Fibroblast of skin of back (primary cell): ENCODE measurements at regions not wholly inside any gene's neighbourhood (a gene's known extent, or its start where the extent isn't known, plus 50 kb on each side); places are given as distances from the start of the nearest gene placed in this dataset.
"Not testable (repeated sequence)": the region's sequence is repeated elsewhere in the genome, so short reads cannot be mapped to it uniquely, and the experiment has no call there.

Source experiments
- DNase-seq: peaks from one replicate; pipeline ENCODE4 v3.0.0-alpha.2; 2013

DNA sequence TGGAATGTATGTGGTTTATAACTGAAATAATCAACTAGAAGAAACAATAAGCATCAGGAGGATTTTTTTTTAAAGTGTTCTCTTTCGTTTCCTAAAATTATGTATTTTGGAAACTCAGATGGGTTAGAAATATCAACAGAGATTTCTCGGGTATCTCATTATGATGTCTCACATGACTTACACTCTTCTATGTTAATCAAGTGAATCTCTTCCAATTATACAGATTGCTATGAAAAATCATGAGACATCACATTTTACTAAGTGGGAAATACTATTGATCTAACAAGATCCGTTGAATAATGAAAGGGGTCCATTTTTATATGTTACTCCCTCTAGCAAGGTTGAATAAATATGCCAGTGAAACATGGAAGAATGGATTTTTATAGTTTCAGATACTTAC, 54.7 kb upstream of the NRIP1 start:
- no peak for DNase-seq

DNA sequence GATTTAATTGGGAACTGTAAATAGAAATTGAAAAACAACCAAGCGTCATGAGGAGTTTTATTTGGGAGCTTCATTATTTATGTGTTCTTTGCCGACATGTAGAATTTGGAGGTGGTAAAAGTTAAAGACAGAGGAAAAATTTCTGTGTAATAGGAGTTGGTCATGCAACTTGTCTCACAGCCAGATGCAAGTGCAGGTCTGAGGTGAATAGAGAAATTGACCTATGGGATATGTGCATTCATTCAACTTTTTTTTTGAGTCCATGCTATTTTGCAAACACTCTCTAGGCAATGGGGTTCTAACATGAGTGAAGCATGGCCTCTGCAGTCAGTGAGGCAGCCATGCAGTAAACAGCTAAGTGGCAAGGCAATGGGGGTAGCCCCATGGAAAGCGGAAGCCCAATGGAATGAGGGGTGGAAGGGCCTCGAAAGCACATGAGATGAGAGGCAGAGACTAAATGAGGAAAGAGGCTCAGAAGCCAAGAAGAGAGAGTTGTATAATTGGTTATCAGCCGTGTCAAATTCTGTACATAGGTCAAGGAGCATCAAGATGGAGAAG, 56.4 kb upstream of the NRIP1 start:
- no peak for DNase-seq

DNA sequence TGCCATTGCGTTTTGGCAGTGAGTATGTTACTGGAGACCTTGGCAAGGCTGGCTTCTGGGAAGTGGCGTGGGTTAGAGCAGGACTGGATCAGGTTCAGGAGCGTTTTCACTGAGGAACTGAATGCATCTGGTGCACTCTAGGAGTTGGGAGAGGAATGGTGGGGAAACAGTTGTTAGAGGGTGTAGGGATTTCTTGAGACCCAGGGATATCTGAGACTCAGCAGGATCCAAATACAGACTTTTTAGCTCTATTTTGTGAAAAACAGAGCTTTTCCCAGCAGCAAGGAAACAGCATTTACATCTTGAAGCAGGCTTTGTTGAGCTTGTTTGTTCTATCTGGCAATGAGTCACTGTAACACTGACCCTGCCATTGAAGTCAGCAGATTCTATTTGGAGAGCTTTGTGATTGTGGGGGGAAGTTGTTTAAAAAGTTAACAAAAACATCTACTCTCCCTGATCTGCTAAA, 56.9 kb upstream of the NRIP1 start:
- no peak for DNase-seq

DNA sequence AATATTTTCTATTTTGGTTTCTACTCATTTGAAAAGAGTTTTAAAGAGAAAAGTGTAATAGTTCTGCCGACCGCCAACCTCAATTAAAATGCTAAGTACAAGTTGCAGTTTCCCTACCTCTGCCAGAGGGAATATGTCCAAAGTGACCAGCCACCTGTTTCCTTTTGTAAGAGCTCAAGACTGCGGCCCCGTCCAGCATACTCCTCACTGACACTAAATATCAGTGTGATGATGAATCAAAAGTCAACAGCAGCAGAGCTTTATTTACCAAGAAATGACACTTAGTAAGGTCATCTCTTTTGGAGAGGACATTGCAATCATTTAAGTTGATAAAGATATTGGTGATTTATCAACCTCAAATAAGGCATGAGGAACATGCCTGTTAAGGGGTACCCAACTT, 57.4 kb upstream of the NRIP1 start:
- DNase-seq: no peak

DNA sequence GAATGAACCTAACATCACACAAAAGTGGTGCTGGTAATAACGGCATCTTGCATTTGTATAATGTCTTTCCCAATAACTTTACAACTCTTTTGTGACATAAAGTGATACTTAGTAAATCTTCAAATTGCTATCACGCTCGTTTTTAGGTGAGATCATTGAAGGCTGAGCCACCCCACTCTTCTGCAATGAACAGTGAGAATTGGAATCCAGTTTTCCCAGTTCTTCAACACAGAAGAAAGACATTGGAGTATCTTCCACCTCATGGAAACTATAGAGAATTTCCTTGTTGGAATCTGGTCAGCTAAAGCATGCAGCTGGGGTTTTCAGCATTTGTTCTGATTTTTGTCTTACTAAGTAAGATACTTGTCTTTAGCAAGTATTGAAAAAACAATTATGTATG, 59.9 kb upstream of the NRIP1 start:
- DNase-seq: no peak

DNA sequence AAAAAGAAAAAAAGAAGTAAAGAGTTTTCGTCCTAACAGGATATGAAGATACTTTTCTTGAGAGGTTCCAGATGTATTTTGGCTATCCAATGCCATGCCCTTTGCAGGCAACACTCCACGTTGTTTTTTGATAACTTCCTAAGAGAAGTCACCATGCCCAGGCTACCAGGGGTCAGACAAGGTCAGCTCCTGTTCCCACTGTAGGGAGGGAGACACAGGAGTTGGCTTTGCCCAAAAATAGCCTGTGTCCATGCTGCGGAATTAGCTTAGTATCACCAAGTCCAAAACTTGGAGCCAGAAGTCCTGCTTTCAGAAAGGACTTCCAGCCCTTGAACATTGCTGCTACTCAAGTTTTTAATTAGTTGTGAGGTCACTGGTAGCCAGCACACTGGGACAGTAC, 62.1 kb upstream of the NRIP1 start:
- DNase-seq: no peak

DNA sequence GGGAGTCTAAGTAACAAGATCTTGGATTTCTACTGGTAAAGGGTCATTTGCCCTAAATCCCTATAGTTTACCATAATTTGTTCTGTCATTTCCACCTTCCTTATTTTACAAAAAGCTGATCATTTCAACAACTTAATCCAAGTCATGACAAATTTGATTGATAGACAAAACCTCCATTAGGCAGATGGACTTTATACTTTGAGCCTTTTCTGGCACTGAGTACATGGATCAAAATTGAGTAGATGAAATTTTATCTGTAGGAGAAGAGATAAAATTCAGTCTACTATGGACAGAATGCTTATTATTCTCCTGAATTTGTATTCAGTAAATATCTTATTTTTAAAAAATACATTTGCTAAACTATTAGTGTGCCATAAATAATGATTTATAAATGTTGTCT, 62.6 kb upstream of the NRIP1 start:
- no peak for DNase-seq

DNA sequence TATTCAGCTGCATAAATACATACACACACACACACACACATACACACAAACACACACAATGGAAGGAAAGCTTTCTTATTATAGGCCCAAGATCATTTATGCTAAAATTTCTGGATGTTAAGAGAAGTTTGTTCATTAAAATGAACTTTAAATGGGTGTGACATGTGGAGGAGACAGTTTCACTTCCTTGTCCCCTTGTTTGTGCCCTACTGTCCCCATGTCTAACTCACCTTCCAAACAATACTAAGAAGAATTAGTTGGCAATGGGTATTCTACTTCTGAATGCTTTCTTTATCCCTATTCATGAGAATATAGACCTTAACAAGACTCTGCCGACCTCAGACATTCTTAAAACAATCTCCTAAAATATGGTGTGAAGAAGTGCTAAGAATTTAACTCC, 63.5 kb upstream of the NRIP1 start:
- DNase-seq: no peak

DNA sequence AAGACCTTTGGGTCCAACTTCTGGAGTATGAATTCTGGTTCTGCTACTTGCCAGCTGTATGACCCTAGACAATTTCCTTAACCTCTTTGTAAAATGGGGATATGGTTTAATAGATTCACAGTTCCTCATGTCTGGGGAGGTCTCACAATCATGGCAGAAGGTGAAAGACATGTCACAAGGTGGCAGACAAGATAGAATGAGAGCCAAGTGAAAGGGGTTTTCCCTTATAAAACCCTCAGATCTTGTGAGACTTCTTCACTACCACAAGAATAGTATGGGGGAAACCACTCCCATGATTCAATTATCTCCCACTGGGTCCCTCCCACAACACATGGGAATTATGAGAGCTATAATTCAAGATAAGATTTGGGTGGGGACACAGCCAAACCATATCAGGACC, 63.9 kb upstream of the NRIP1 start:
- DNase-seq: not testable (repeated sequence)

DNA sequence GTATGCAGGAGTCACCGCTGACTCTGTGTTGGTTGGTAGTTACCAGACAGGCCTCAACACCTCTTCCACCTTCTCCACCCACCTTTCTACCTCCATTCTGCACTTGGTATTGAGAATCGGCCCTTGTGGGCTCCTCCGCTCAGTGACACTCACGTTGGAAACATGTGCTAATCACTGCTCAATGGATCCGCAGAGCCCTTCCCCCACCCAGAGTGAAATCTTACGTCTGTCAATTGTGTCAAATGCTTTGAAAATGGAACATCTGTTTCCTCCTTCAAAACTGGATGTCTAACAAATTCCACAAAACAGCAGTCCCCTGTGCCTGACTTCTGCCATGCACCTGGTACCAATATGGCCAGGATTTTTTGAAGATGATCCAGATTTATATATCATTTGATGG, 65.5 kb upstream of the NRIP1 start:
- DNase-seq: no peak

DNA sequence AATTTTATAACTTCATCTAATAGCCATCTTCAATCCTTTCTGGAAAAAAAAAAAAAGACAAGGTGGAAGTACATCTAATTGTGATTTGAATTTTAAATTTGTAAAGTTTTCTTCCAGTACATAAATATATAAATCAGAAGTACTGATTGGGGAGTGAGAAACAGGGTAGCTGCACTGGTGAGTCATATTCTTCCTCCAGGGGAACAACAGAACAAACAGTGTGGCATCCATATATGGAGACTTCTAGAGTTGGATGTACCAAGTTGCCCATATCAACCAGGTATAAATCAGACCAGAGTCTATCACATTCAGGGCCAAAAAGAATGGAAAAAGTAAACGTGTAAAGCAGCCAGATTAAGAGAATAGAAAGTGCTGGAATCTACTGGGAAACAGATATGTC, 66.0 kb upstream of the NRIP1 start:
- no peak for DNase-seq

DNA sequence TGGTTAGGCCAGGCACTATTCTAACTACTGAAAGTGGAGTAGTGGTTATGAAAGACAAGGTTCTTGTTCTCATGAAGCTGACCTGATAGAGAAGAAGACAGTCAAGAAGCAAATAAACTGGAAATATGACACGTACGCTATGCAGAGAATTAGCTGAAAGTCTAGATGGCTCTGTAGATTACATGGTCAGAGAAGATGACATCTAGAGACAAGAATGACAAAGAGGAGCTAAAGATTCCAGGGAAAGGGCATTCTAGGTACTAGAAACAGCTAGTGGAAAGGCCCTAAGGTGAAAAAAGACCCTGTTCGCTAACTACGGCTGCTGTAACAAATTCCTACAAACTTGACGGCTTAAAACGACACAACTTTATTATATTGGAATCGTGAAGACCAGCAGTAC, 68.0 kb upstream of the NRIP1 start:
- no peak for DNase-seq

DNA sequence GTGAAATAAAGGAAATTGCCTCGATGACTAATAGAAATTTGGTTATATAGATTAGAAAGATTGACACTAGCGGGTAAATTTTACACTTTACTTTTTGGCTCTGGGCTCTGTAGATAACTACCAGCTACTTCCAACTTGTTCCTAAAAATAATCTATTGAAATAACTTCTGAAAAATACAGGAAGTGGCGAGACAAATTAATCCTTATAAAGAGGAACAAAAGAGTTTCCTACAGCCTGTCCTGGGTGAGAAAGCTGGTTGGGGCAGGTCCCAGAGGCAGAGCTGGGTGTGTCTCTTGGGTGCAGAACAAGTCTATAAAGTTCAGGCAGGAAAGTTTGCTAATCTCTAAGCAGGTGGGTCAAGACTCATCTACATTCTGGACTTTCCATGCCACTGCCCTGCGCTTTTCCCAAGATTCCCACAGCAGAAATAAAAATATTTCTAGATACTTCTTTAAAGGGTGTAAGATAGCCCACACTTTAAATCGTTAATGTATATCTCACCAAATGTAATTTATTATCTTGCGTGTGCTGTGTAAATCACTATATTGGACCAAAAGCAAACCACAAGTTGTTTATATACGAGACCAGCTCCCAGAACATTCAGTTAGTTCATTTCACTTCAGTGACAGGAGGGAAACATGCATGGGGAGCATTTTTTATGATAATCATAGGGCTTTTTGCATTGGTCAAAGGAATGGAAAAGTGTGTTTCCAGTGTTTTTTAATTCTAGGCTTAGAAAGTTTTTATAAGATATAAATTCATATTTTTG, 70.1 kb upstream of the NRIP1 start:
- DNase-seq: no peak

DNA sequence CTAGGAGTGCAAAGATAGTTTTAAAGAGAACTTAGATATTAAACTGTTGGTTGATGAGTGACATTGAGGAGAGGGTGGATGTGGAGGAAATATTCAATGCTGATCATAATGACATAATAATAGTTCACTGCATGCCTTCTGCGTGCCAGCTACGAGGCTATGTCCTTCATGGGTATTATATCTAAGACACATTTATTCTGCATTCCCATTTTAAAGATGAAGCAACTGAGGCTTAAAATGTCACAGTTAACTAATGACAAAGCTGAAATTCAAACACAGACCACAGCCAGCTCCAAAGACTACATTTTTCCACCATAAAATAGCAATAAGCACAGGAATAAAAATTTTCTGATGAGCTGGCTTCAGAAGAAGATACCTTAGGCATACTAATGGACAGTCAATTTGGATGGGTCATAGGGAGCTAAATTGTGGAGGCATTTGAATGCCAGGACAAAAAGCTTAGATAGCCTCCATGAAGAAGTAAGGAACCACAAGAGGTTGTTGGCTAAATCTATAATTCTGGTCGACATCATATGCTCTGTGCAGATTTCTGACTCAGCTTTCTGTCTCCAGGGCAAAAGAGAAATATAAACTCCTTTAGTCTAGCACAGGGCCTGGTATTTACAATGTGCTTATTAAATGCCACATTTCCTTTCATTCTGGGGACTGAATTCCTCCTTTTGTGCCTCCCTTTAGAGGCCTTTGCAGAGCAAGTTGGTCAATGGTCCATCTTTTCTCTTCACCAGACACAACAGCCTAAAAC, 71.2 kb upstream of the NRIP1 start:
- DNase-seq: no peak

DNA sequence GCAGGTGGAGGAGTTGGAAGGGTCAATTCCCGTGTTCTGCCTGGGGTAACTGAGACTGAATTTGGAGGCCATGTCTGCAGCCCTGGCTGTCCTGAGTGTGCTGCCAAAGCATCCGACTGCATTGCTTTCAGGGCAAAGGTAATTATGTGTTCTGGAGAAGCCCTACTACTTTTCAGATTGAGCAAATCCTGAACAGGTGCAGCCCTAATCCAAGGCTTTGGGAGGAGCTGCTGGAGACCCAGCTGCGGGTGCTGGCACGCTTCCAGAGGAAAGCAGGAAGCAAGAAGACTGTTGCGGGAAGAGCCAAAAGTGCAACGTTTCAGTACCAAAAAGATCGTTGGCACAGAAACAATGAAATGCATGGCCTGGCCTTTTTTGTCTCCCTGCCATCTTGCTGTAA, 73.7 kb upstream of the NRIP1 start:
- DNase-seq: no peak

DNA sequence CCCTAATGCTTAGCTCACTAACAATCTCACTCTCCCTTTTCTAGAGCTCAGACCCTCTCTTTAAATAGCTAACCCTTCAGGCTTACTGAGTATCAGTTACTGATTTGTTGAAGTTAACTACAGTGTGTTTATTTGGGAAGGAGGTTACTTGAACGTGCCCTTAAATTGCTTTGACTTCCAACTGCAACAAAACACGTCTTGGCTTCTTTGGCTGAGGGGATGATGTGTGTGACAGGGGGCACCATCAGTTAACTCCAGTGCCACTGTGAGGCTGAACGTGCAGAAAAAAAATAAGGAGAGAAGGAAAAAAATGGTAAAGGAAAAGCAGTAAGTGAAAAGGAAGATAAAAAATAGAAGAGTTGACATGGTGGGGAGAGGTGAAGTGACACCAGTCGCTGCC, 75.1 kb upstream of the NRIP1 start:
- no peak for DNase-seq

DNA sequence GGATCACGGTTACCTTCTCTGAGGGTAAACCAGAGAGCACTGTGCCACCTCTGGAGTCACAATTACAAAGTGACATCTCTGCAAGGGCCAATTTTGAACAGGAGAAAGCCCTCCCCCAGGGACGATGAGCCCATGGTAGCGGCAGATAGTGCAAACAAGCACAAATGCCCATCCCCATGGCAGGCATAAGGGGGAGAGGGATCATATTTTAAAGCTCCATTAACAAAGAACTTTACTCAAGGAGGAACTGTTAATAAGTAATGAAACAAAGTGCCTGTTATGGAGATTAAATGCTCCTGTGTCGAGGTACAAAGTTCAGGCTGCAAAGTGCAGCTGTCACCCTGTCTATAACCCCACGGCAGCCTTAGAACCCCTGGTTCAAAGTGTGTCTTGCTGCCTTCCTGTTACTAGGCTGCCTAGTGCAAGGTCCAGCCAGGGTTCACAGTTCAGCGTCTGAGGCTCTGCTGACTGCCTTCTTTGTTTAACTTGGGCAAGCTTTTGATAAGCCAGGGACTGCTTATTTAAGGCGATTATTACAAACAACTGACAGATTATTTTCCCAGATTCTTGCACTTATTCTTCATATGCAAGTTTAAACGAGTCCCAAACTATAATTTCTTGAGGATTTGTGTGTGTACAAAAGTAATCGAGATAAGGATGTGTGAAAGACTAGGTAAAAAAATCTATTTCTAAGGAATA, 75.7 kb upstream of the NRIP1 start:
- DNase-seq: no peak

DNA sequence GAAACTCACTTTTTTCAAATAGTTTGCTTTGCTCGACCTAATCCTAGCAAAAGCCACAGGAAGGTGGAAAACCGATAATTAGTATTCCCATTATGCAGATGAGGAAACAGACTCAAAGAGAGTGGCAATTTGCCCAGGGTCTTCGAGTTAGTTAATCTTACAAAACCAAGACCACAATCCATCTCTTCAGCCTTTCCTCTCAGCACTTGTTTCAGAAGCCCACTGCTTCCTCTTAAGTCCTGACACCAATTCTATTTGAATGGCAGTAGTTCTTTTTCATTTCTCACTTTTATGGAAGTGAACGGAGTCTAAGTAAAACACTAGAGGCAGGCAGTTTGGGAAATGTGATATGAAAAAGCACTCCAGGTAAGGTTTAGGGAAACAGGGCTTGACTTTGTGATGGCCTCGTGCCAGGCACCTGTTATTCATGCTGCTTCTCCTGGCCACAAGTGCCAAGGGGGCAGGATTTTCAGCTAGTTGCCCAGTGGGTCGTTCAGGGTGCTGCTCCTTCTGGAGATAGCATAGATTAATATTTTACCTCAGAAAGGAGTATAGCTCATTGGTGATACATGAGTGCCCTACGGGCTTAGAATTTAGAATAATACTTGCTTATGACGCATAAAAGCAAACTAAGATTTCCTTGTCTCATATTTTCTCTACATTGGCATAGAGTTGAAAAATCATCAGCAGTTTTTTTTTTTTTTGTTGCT, 76.6 kb upstream of the NRIP1 start:
- DNase-seq: no peak

DNA sequence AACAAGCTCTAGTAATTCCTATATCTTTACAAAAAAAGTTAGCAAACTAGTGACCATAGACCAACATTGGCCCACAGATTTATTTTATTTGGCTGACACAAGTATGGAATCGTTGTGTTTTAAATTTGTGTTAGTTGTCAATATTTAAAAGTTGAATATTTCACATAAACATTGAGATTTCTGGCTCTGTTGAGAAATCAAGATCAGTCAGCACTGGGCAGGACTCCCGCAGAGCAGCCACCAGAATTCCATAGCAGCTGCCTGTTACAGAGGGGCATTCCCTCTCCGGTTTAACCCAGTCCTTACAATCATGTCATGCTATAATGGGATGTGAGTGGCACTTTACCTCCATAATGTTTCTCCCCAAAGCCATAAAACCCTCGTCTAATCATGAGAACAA, 79.2 kb upstream of the NRIP1 start:
- DNase-seq: no peak

DNA sequence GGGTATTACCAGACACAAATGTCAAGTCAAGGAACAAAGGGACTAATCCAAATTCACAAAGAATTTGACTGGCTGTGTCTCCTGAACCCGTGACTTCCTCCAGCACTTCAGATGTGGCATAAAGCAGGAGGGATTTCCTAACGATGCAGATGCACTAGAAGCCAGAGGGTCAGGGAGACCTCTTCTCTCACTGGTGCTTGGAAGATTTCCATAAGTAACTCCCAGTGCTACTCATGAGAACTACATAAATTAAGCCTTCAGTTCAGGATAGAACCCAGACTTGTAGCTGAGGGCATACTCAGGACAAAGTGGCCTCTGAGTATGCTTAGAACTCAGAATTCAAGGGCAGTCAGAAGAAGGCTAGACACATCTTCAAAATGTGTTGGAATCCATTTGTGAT, 83.6 kb upstream of the NRIP1 start:
- DNase-seq: no peak

DNA sequence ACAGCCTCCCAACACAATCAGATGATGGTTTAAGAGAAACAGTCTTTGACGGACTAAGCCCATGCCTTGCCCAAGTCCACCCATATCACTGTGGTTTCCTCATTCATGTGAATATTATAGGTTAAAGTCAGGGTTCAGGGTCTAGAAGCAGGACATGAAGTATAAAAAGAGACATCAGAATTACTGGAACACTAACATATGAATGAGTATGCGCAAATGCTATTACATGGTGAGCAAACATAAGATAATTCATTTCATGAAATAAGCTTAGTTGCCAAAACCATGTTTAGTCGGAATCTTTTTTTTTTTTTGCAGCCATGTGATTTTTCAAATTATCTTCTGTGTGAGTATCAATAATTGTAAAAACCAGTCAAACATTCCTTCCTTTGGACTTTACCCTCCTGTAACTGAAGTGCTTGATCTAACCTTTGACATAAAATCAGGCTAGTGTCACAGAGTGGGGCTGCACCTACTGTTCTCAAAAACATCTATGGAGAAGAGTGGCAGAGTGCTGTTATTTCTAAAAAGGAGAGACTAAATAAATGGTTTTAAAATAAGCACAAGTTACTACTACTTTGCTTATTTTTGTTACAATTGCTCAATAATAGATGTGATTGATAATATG, 84.9 kb upstream of the NRIP1 start:
- no peak for DNase-seq

DNA sequence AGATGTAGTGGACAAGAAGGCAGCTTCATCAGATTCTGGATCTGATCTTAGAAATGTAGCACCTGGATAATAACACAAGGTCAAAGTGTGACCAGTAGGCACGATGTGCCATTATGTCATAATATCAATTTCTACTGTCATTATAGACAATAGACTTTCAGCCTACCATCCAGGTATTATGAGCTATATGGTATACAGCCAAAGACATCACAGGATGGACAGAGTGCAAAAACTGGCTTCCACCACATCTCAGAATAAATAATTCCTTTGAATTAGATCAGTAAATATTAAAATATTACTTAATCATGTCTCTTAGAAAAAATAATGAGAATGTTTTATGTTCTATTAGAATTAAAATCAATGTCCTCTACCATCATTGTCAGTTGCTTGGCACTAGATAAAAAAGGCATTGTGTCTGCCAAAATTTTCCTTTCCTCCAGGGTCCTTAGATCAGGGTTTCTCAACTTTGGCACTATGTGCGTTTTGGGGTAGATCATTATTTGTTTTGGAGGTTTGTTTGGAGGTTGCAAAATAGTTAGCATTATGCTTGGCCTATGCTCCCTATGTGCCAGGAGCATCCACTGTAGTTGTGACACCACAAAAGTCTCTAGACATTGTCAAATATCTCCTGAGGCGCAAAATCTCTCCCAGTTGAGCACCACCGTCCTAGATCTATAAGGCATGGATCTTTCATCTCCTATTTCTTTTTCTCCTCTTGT, 86.7 kb upstream of the NRIP1 start:
- DNase-seq: no peak
